Testis (tissue), 2 donors: ENCODE measurements at regions not wholly inside any gene's neighbourhood (a gene's known extent, or its start where the extent isn't known, plus 50 kb on each side); places are given as distances from the start of the nearest gene placed in this dataset.

Experiments
- DNase-seq: peaks from one replicate; pipeline ENCODE4 v3.0.0-alpha.2; 2019
- H3K27ac ChIP-seq, 2 donors: fragments of 200-600 bp; sonication (generic); one replicate each; pipeline ENCODE4 v1.5.1; 2019
- H3K27me3 ChIP-seq: fragments of 200-600 bp; sonication (generic); one replicate; pipeline ENCODE4 v1.5.1; 2019
- H3K36me3 ChIP-seq: fragments of 200-600 bp; sonication (generic); one replicate; pipeline ENCODE4 v1.5.1; 2017; ENCODE audit warnings: low read depth; ENCODE audit errors: missing control alignments
- H3K4me1 ChIP-seq: fragments of 200-600 bp; sonication (generic); one replicate; pipeline ENCODE4 v1.5.1; 2019
- H3K4me3 ChIP-seq, 2 donors: fragments of 200-600 bp; sonication (generic); one replicate each; pipeline ENCODE4 v1.5.1; 2017 to 2019
- H3K9me3 ChIP-seq: fragments of 200-600 bp; sonication (generic); one replicate; pipeline ENCODE4 v1.5.1; 2017
- CTCF ChIP-seq, 3 experiments: fragments of 450-650 bp in 2 of 3; fragments of 200-600 bp in 1 of 3; sonication (generic) in 1 of 3; IDR thresholded peaks; one replicate each; pipeline ENCODE4 v1.5.1; 2016 to 2019; ENCODE audit warnings: antibody characterized with exemption in 3 of 3, mild to moderate bottlenecking in 2 of 3, moderate library complexity in 1 of 3
- POLR2A ChIP-seq: fragments of 450-650 bp; IDR thresholded peaks from one replicate; pipeline ENCODE4 v1.6.1; 2017; ENCODE audit warnings: antibody characterized with exemption, mild to moderate bottlenecking, moderate library complexity
- WGBS, 2 donors: methylation state at CpG; one replicate each; pipeline ENCODE4 v1.1.5; 2018; 5-methylcytosine and 5-hydroxymethylcytosine counted together
- intact Hi-C: fragments of 100-400 bp; cut with DNase I; formaldehyde crosslinking; loops from one replicate; pipeline ENCODE4 v1.15.1; 2023; ENCODE audit warnings: low total_unique reads

GRCh38 chr18:70636991-70637390, 348.1 kb downstream of the SOCS6 start:
- DNase-seq, result no peak
- Histone ChIP-seq H3K4me3 (no peak overlapping the region), H3K27me3 (no peaks in the 10 kb centered on the region), H3K9me3 (no peaks in the 10 kb centered on the region), H3K36me3 (no peaks in the 10 kb centered on the region), H3K4me1 (no peaks in the 10 kb centered on the region), H3K27ac (no peak overlapping the region)
- 75 to 83% methylated on average over 1 of the region's 1 CpG for WGBS, 2 donors
- intact Hi-C loops, result no loop called here
- TF ChIP-seq POLR2A, result no peak

GRCh38 chr18:70634576-70635147, 345.8 kb downstream of the SOCS6 start:
- Histone ChIP-seq H3K4me1 (no peaks in the 10 kb centered on the region), H3K36me3 (no peaks in the 10 kb centered on the region), H3K9me3 (no peaks in the 10 kb centered on the region), H3K27me3 (no peaks in the 10 kb centered on the region), H3K4me3 (no peak overlapping the region), H3K27ac (no peak overlapping the region)
- intact Hi-C loops, result no loop called here
- no peak for DNase-seq
- TF ChIP-seq POLR2A (no peak), CTCF (IDR thresholded peaks at IDR 0.05) (no peak)
- 77 to 81% methylated on average over 3 of the region's 3 CpGs for WGBS, 2 donors

GRCh38 chr18:70627182-70627802, 338.4 kb downstream of the SOCS6 start:
- H3K36me3 ChIP-seq, result no peaks in the 10 kb centered on the region
- H3K27ac ChIP-seq, result no peak overlapping the region
- H3K27me3 ChIP-seq, result no peaks in the 10 kb centered on the region
- H3K9me3 ChIP-seq, result no peaks in the 10 kb centered on the region
- 58 to 73% methylated on average over 4 of the region's 4 CpGs for WGBS, 2 donors
- TF ChIP-seq POLR2A (no peak), CTCF (IDR thresholded peaks at IDR 0.05) (no peak)
- intact Hi-C loops, result no loop called here
- DNase-seq, result no peak
- no peaks in the 10 kb centered on the region for H3K4me1 ChIP-seq
- H3K4me3 ChIP-seq, result no peak overlapping the region

- 88 to 91% methylated on average over 9 of the region's 9 CpGs for WGBS, 2 donors
- H3K4me3 ChIP-seq, result no peak overlapping the region
- no peaks in the 10 kb centered on the region for H3K9me3 ChIP-seq
- no peaks in the 10 kb centered on the region for H3K36me3 ChIP-seq
- intact Hi-C loops, result no loop called here
- no peaks in the 10 kb centered on the region for H3K27me3 ChIP-seq
- H3K27ac ChIP-seq, result no peak overlapping the region
- DNase-seq, result no peak
- TF ChIP-seq CTCF (IDR thresholded peaks at IDR 0.05) (no peak), POLR2A (no peak)
- H3K4me1 ChIP-seq, result no peaks in the 10 kb centered on the region
Measured at GRCh38 chr18:70622622-70623419, 334.0 kb downstream of the SOCS6 start.

- DNase-seq, result no peak
- Histone ChIP-seq H3K4me3 (no peak overlapping the region), H3K4me1 (no peaks in the 10 kb centered on the region), H3K27ac (no peak overlapping the region), H3K27me3 (no peaks in the 10 kb centered on the region), H3K36me3 (no peaks in the 10 kb centered on the region), H3K9me3 (no peaks in the 10 kb centered on the region)
- TF ChIP-seq POLR2A (no peak), CTCF (IDR thresholded peaks at IDR 0.05) (no peak)
- intact Hi-C loops, result no loop called here
- WGBS, 2 donors, result 47 to 63% methylated on average over 4 of the region's 4 CpGs
Measured at GRCh38 chr18:70621710-70622109, 332.9 kb downstream of the SOCS6 start.
